Fibroblast of villous mesenchyme (primary cell): ENCODE measurements at regions not wholly inside any gene's neighbourhood (a gene's known extent, or its start where the extent isn't known, plus 50 kb on each side); places are given as distances from the start of the nearest gene placed in this dataset.

Experiments used
- DNase-seq: peaks from one replicate; pipeline ENCODE4 v3.0.0-alpha.2; 2010; ENCODE audit warnings: low read depth
- H3K4me3 ChIP-seq: 2 replicates; pipeline ENCODE4 v1.5.1; 2011; ENCODE audit warnings: low read depth, mild to moderate bottlenecking, low read length
- TF ChIP-seq, protein P1 (sequence below): IDR thresholded peaks from 2 replicates; pipeline ENCODE4 v1.5.1; 2012; ENCODE audit warnings: low read depth, mild to moderate bottlenecking, low read length; ENCODE audit not compliant: insufficient read depth

GRCh38 chr14:30223966-30224365 is 296.3 kb upstream of the PRKD1 start:
- TF ChIP-seq, protein P1, sequence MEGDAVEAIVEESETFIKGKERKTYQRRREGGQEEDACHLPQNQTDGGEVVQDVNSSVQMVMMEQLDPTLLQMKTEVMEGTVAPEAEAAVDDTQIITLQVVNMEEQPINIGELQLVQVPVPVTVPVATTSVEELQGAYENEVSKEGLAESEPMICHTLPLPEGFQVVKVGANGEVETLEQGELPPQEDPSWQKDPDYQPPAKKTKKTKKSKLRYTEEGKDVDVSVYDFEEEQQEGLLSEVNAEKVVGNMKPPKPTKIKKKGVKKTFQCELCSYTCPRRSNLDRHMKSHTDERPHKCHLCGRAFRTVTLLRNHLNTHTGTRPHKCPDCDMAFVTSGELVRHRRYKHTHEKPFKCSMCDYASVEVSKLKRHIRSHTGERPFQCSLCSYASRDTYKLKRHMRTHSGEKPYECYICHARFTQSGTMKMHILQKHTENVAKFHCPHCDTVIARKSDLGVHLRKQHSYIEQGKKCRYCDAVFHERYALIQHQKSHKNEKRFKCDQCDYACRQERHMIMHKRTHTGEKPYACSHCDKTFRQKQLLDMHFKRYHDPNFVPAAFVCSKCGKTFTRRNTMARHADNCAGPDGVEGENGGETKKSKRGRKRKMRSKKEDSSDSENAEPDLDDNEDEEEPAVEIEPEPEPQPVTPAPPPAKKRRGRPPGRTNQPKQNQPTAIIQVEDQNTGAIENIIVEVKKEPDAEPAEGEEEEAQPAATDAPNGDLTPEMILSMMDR = no peak
- no peak overlapping the region for H3K4me3 ChIP-seq
- no peak for DNase-seq

DNA sequence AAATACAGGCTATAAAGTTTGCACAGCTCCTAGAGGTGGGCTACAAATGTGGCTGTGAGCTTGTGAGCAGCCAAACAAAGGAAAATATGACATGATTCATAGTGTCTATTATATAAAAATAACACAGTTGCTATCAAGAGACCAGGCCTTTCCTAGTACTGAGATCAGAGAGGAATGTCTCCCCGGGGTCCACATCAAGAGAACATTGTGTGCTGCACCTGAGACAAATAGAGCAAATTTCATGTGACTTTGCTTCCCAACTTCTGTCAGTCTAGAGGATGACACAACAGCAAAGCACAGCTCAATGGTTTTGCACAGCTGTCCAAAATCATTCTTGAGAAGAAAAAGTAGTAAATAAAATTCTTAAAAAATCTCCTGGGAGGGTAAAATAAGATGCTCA is 297.5 kb upstream of the PRKD1 start:
- no peak overlapping the region for H3K4me3 ChIP-seq
- DNase-seq = no peak

GRCh38 chr14:30227436-30227835 is 299.8 kb upstream of the PRKD1 start:
- DNase-seq = peak; percentile 66
- TF ChIP-seq, protein P1 = no peak
- H3K4me3 ChIP-seq = no peak overlapping the region

More for the DNA sequence above, 297.5 kb upstream of the PRKD1 start:
- TF ChIP-seq, protein P1 = no peak

GRCh38 chr14:30227876-30228275 is 300.2 kb upstream of the PRKD1 start:
- no peak overlapping the region for H3K4me3 ChIP-seq
- TF ChIP-seq, protein P1 = no peak
- DNase-seq = peak; percentile 67

DNA sequence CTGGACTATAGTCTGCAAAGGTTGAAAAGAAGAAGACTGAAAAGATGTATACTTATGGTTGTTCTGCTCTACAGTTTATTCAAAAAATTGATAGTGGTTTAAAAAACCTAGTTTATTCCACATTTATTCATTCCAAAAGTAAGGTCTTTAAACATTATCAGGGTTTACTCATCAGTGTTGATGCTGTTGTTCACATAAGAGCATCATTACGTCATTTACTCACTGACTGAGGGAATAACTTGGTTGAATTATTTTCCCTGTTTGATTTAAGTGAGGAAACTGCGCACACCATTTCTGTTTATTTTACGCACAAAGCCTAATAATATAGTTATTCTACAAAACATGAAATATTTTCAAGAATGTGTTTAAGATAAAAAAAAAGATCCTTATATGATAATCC is 303.1 kb upstream of the PRKD1 start:
- no peak overlapping the region for H3K4me3 ChIP-seq
- TF ChIP-seq, protein P1 = no peak
- no peak for DNase-seq

DNA sequence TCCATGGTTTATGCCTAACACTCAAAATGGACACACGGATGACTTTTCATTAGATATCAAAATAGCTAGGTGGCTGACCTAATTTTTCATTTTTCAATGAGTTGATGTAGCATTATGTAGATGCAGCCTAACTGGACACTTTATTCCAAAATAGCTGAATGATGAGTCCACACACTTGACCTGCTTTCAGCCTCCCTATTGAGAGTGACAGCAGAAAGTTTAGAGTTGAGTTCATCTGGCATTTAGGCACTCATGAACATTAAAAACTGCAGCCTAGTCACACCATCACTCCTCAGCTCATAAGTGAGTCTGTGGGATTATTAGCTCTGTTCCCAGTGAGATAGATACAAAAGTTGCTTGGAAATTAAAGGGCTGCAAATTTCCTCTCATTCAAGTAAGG is 307.3 kb upstream of the PRKD1 start:
- TF ChIP-seq, protein P1 = no peak
- DNase-seq = no peak

GRCh38 chr14:30235485-30235884 is 307.8 kb upstream of the PRKD1 start:
- no peak overlapping the region for H3K4me3 ChIP-seq
- DNase-seq = no peak

More for the DNA sequence above, 307.3 kb upstream of the PRKD1 start:
- H3K4me3 ChIP-seq = no peak overlapping the region

More at GRCh38 chr14:30235485-30235884, 307.8 kb upstream of the PRKD1 start:
- TF ChIP-seq, protein P1 = no peak
